ENCODE measurements at regions not wholly inside any gene's neighbourhood (a gene's known extent, or its start where the extent isn't known, plus 50 kb on each side); places are given as distances from the start of the nearest gene placed in this dataset.

DNA sequence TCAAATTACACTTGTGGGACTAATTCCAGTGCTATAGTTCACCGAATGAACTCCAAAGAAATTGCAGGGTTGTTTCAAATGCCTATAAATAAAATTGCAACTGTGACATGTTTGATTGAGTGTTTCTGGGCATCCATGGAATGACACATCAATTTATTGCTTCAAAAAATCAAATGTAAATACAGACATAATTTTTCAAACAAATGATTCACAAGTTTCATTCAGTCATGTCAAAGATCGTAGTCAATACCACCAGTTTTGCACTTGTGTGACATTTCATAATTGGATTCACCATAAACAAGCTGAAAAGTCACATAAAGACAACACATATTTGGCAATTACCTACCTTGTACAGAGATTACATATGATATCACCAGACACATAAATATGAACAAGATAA, 350.8 kb downstream of the CDH2 start:
- TF ChIP-seq POLR2A (IDR thresholded peaks at IDR 0.05; ENCODE audit: low read depth), result no peak
- TF ChIP-seq, protein P1, sequence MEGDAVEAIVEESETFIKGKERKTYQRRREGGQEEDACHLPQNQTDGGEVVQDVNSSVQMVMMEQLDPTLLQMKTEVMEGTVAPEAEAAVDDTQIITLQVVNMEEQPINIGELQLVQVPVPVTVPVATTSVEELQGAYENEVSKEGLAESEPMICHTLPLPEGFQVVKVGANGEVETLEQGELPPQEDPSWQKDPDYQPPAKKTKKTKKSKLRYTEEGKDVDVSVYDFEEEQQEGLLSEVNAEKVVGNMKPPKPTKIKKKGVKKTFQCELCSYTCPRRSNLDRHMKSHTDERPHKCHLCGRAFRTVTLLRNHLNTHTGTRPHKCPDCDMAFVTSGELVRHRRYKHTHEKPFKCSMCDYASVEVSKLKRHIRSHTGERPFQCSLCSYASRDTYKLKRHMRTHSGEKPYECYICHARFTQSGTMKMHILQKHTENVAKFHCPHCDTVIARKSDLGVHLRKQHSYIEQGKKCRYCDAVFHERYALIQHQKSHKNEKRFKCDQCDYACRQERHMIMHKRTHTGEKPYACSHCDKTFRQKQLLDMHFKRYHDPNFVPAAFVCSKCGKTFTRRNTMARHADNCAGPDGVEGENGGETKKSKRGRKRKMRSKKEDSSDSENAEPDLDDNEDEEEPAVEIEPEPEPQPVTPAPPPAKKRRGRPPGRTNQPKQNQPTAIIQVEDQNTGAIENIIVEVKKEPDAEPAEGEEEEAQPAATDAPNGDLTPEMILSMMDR (IDR thresholded peaks at IDR 0.05), result no peak

All from esophagus muscularis mucosa (tissue), 3 donors.